ENCODE measurements at regions not wholly inside any gene's neighbourhood (a gene's known extent, or its start where the extent isn't known, plus 50 kb on each side); places are given as distances from the start of the nearest gene placed in this dataset.
"Not testable (repeated sequence)": the region's sequence is repeated elsewhere in the genome, so short reads cannot be mapped to it uniquely, and the experiment has no call there.

DNA sequence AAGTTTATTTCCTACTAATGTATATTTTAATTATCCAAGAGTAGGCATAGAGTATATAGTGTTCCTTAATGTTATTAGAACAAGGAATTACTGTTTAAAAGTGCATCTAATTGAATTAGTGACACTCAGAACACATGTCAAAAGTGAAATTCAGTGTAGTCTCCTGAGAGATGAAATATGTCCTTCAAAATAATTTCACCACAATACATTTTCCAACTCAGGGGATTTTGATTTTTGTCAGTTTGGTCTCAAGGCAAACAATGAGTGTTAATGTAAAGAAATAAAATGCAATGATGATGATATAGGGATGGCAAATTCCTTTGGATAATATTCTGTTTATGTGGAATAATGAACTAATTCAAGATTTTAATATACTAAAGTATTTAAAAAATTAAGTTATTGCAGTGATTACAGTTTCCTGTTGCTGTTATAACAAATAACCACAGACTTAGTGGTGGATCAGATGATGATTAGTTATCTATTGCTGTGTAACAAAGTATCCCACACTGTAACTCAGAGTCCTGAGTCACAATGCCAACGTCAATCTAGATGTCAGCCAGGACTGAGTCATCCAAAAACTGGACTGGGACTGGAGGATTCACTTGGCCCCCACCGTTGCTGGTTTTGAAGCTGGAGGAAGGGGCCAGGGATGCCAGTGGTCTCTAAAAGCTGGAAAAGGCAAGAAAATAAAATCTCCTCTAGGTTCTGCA, 148.0 kb upstream of the SLC7A11 start:
- POLR2A ChIA-PET = no interaction called here
- DNase-seq (no peak), ATAC-seq (no peak)
- CTCF ChIA-PET = no interaction called here
- H3K4me1 Mint-ChIP-seq = no peaks in the 10 kb centered on the region
- H3K9me3 Mint-ChIP-seq (ENCODE audit: low read depth) = no peaks in the 10 kb centered on the region
- intact Hi-C loops (cut with DNase I, micrococcal nuclease) = no loop called here
- H3K27me3 Mint-ChIP-seq = no peaks in the 10 kb centered on the region
- H3K4me3 Mint-ChIP-seq = no peak overlapping the region
- H3K27ac Mint-ChIP-seq = no peak overlapping the region
- H3K36me3 Mint-ChIP-seq (ENCODE audit: low read depth) = no peaks in the 10 kb centered on the region

DNA sequence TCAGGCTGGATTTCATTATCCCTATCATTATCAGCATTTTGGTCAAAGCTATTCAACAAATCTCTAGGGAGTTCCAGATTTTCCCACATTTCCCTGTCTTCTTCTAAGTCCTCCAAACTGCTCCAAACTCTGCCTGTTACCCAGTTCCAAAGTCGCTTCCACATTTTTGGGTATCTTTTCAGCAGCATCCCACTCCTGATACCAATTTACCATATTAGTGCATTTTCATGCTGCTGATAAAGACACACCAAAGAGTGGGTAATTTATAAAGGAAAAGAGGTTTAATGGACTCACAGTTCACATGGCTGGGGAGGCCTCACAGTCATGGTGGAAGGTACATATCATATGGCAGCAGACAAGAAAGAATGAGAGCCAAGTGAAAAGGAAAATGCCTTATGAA, 132.8 kb upstream of the SLC7A11 start:
- H3K4me1 Mint-ChIP-seq = no peaks in the 10 kb centered on the region
- no peak overlapping the region for H3K27ac Mint-ChIP-seq
- no peak for DNase-seq
- no peak overlapping the region for H3K4me3 Mint-ChIP-seq
- no peak for ATAC-seq
- H3K36me3 Mint-ChIP-seq (ENCODE audit: low read depth) = no peaks in the 10 kb centered on the region
- ChIA-PET POLR2A (no interaction called here), CTCF (no interaction called here)
- H3K9me3 Mint-ChIP-seq (ENCODE audit: low read depth) = peaks cover 15% of the 10 kb centered on the region
- intact Hi-C loops (cut with DNase I, micrococcal nuclease) = no loop called here
- no peaks in the 10 kb centered on the region for H3K27me3 Mint-ChIP-seq

DNA sequence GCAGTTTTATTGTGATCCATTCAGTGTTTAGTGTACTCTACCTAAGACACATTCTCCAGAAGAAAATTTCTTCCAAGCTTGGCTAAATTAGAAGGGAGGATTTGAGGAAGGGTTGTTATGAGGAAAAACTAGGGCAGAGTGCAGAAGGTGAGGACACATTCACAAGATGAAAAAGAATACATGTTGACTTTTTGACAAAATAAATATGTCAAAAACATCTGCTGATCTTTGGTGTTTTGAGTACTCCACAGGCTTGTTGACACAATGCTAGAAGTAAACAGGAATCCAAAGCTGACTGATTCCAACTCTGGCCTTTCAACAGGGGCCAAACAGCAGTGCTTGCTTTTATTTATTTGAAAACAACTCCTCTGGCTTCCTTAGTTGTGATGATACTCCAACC, 125.8 kb upstream of the SLC7A11 start:
- intact Hi-C loops (cut with DNase I, micrococcal nuclease) = no loop called here
- ATAC-seq = no peak
- POLR2A ChIA-PET = no interaction called here
- Mint-ChIP-seq H3K4me3 (no peak overlapping the region), H3K27me3 (peaks cover 2% of the 10 kb centered on the region), H3K27ac (no peak overlapping the region), H3K4me1 (no peaks in the 10 kb centered on the region), H3K9me3 (ENCODE audit: low read depth) (no peaks in the 10 kb centered on the region), H3K36me3 (ENCODE audit: low read depth) (no peaks in the 10 kb centered on the region)
- CTCF ChIA-PET = interaction anchor here (0.7 kb wide), 1 partner anchor 356 kb away, joined by 4 read pairs; no protein-coding TSS in a partner anchor
- no peak for DNase-seq

DNA sequence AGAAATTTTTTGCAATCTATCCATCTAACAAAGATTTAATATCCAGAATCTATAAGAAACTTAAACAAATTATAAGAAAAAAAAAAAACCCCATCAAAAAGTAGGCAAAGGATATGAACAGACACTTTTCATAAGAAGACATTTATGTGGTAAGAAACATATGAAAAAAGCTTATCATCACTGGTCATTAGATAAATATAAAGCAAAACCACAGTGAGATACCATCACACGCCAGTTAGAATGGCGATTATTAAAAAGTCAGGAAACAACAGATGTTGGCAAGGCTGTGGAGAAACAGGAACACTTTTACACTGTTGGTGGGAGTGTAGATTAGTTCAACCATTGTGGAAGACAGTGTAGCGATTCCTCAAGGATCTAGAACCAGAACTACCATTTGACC, 110.3 kb upstream of the SLC7A11 start:
- H3K27ac Mint-ChIP-seq; H3K36me3 Mint-ChIP-seq (ENCODE audit: low read depth); CTCF ChIA-PET; H3K27me3 Mint-ChIP-seq; H3K9me3 Mint-ChIP-seq (ENCODE audit: low read depth); intact Hi-C loops (cut with DNase I, micrococcal nuclease); H3K4me3 Mint-ChIP-seq; POLR2A ChIA-PET; ATAC-seq; DNase-seq; H3K4me1 Mint-ChIP-seq: not testable (repeated sequence)

DNA sequence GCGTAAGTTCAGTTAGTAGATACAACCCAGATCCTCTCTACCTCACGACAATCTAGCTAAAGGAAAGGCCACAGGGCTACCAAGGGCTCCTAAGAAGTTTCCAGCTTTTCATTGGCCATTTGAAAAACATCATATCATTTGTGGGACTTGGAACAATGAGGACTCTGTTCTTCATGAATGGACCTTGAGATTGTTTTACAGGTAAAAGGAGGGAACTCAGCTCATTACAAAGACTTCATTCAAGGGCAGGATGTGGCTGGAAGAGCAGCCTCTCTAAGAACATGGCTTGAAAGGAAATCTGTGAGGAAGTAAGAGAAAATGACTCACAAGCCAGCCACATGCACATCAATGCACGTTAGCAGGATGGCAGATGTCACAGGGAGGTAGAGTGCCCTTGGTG, 105.9 kb upstream of the SLC7A11 start:
- H3K4me1 Mint-ChIP-seq = no peaks in the 10 kb centered on the region
- H3K36me3 Mint-ChIP-seq (ENCODE audit: low read depth) = no peaks in the 10 kb centered on the region
- ChIA-PET POLR2A (no interaction called here), CTCF (no interaction called here)
- H3K4me3 Mint-ChIP-seq = no peak overlapping the region
- DNase-seq = no peak
- intact Hi-C loops (cut with DNase I, micrococcal nuclease) = no loop called here
- no peaks in the 10 kb centered on the region for H3K9me3 Mint-ChIP-seq (ENCODE audit: low read depth)
- ATAC-seq = no peak
- no peaks in the 10 kb centered on the region for H3K27me3 Mint-ChIP-seq
- no peak overlapping the region for H3K27ac Mint-ChIP-seq

DNA sequence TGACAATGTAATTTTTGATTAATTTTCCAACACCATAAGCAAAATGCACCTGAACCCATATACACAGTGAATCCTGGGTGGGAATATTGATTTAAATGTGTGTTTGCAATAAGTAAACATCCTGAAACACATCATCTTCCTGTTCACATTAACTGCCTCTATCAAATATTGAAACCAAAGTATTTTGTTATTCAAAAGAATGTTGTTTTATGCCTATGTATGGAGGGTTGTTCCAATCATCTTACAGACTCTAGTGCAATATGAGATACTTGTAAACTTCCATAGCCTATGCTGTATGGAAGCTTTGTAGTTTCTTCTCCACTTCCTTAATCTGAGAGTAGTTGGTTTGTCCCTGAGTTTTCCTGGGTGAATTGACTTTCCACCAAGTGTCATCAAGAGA, 105.4 kb upstream of the SLC7A11 start:
- Mint-ChIP-seq H3K4me1 (no peaks in the 10 kb centered on the region), H3K4me3 (no peak overlapping the region), H3K36me3 (ENCODE audit: low read depth) (no peaks in the 10 kb centered on the region), H3K27ac (no peak overlapping the region), H3K9me3 (ENCODE audit: low read depth) (no peaks in the 10 kb centered on the region), H3K27me3 (no peaks in the 10 kb centered on the region)
- POLR2A ChIA-PET = no interaction called here
- intact Hi-C loops (cut with DNase I, micrococcal nuclease) = no loop called here
- DNase-seq = no peak
- CTCF ChIA-PET = no interaction called here
- ATAC-seq = no peak

DNA sequence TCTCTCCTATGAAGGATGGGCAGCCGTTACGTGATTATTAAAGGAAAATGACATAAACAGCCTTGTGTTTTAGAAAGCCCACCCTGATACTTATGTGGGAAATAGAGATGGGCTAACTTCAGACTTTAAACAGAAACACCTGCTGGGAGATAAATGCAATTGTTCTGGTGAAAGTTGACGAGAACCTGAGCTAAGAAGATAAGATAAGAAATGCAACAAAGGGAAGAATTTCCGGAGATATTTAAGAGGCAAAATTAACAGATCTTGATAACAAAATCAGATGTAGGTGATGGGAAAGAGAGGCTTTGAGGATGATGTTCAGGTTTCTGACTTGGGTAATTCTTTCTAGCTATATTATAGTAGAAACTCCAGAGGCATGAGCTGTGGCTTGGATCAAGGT, 102.7 kb upstream of the SLC7A11 start:
- POLR2A ChIA-PET = no interaction called here
- no peaks in the 10 kb centered on the region for H3K27me3 Mint-ChIP-seq

DNA sequence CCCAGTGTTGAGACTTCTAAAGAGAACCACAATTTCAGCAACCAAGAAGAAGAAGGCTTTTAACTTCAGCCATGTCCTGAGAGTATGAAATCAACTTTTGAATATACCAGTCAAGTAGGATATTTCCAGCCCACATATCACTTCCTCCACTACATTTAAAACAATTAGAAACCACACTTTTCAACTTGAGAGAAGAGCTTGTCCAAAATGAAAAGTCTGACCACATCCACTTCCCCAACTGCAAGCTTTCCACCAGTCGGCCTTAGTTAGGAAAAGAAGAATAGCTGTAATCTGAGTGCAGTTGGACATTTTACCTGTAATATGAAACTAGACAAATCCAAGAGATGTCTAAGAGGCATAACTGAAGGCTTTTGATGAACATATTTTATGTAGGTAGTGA, 101.9 kb upstream of the SLC7A11 start:
- Mint-ChIP-seq H3K9me3 (ENCODE audit: low read depth) (no peaks in the 10 kb centered on the region), H3K27ac (no peak overlapping the region), H3K4me3 (no peak overlapping the region), H3K36me3 (ENCODE audit: low read depth) (no peaks in the 10 kb centered on the region), H3K27me3 (no peaks in the 10 kb centered on the region), H3K4me1 (peaks cover 3% of the 10 kb centered on the region)
- POLR2A ChIA-PET = no interaction called here
- CTCF ChIA-PET = no interaction called here
- no peak for ATAC-seq
- DNase-seq = no peak
- intact Hi-C loops (cut with DNase I, micrococcal nuclease) = no loop called here

More for the DNA sequence above, 102.7 kb upstream of the SLC7A11 start:
- no peak overlapping the region for H3K4me3 Mint-ChIP-seq
- peaks cover 3% of the 10 kb centered on the region for H3K4me1 Mint-ChIP-seq
- ATAC-seq (no peak), DNase-seq (no peak)
- CTCF ChIA-PET = no interaction called here
- no peaks in the 10 kb centered on the region for H3K36me3 Mint-ChIP-seq (ENCODE audit: low read depth)
- intact Hi-C loops (cut with DNase I, micrococcal nuclease) = no loop called here
- H3K9me3 Mint-ChIP-seq (ENCODE audit: low read depth) = no peaks in the 10 kb centered on the region
- no peak overlapping the region for H3K27ac Mint-ChIP-seq

DNA sequence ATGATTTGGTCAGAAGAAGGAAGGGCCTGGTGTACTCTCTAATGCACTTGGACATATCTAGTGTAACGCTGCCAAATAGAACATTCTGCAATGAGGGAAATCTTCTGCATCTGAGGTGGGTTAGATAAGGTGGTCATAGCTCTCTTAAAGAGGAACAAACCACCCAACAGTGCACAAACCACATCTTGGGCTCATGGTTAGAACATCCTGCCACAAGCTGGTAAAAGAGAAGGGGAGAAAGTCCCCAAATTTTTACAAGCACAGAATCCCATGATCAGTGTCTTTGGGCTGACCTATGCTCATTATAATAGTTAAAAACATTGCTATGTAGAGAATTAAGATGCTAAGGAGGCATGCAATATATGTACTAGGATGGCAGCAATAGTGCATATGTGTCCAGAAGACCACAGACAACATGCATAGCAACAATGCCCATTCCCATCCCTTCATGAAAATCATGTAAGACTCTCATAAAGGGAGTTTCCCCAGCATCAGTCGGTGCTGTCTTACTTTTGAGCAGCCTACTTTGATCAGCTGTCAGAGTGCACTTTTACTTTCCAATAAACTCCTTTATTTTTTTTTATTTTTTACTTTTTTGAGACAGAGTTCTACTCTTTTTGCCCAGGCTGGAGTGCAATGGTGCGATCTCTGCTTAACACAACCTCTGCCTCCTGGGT, 99.7 kb upstream of the SLC7A11 start:
- intact Hi-C loops (cut with DNase I, micrococcal nuclease) = no loop called here
- DNase-seq (no peak), ATAC-seq (no peak)
- H3K4me3 Mint-ChIP-seq = no peak overlapping the region
- CTCF ChIA-PET = no interaction called here
- no peaks in the 10 kb centered on the region for H3K36me3 Mint-ChIP-seq (ENCODE audit: low read depth)
- no peaks in the 10 kb centered on the region for H3K27me3 Mint-ChIP-seq
- H3K9me3 Mint-ChIP-seq (ENCODE audit: low read depth) = no peaks in the 10 kb centered on the region
- POLR2A ChIA-PET = no interaction called here
- H3K27ac Mint-ChIP-seq = no peak overlapping the region
- peaks cover 3% of the 10 kb centered on the region for H3K4me1 Mint-ChIP-seq

DNA sequence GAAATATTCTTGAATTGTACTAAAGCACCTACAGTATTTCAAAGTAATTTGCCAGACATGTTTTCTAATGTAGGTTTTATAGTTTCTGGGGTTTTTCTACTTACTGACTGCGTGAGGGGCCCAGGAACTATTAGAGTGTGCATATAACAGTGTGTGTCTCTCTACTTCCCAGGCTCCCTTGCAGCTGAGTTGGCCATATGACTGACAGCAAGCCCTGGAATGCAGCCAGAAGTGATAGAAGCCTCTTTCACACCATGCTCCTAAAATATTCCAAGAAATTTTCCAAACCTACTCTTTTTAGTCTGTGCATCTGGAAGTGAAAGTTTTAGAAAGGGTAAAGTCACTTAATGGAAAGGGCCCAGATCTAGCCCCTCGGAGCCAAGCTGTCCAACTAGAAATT, 96.7 kb upstream of the SLC7A11 start:
- no peaks in the 10 kb centered on the region for H3K9me3 Mint-ChIP-seq (ENCODE audit: low read depth)
- no peaks in the 10 kb centered on the region for H3K27me3 Mint-ChIP-seq
- no peak for DNase-seq
- ATAC-seq = no peak
- no peak overlapping the region for H3K27ac Mint-ChIP-seq
- no peaks in the 10 kb centered on the region for H3K36me3 Mint-ChIP-seq (ENCODE audit: low read depth)
- ChIA-PET POLR2A (no interaction called here), CTCF (no interaction called here)
- intact Hi-C loops (cut with DNase I, micrococcal nuclease) = no loop called here
- peaks cover 3% of the 10 kb centered on the region for H3K4me1 Mint-ChIP-seq
- H3K4me3 Mint-ChIP-seq = no peak overlapping the region

DNA sequence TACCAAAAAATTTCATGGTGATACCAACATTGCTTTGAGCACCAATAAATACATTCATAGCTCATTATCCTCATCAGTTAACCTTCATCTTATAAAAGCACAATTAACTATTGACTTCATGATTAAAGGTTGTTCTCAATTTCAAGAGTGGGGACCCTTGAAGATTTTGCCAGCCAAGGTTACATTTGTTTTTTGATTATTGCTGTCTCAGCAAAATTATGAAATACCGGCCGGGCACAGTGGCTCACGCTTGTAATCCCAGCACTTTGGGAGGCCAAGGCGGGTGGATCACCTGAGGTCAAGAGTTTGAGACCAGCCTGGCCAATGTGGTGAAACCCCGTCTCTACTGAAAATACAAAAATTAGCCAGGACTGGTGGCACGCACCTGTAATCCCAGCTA, 96.1 kb upstream of the SLC7A11 start:
- ATAC-seq; intact Hi-C loops (cut with DNase I, micrococcal nuclease); H3K9me3 Mint-ChIP-seq (ENCODE audit: low read depth); H3K4me3 Mint-ChIP-seq; H3K36me3 Mint-ChIP-seq (ENCODE audit: low read depth); H3K4me1 Mint-ChIP-seq; H3K27ac Mint-ChIP-seq; CTCF ChIA-PET; H3K27me3 Mint-ChIP-seq; DNase-seq; POLR2A ChIA-PET: not testable (repeated sequence)

DNA sequence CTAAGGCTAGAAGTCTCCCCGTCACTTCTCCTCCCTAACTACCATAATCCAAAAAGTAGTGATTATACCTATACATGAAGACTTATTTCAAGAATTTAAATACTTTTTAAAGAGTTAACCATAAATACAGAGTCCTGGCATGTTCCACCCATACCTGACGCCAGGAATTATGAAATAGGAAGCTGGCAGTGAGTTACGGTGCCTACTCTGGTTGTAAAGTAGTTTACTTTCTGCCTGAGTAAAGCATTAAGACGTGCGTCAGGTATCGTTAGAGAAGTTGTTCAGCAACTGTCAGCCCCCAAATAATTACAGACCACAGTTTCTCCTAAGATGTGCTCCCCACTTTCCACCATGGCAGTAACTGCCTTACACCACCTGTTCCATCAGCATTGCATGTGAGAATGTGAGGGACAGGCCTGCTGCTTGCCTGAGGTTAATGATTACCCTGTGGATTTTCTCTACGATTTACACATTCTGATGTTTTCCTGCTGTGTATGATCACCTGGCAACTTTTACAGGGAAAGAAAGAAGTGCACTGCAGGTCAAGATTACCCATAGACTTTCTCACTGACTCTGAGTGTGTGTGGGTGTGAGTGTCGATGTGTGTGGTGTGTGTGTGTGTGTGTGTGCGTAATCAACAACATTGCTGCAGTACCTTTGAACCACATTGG, 92.3 kb upstream of the SLC7A11 start:
- H3K27ac Mint-ChIP-seq = no peak overlapping the region
- POLR2A ChIA-PET = no interaction called here
- H3K9me3 Mint-ChIP-seq (ENCODE audit: low read depth) = peaks cover 8% of the 10 kb centered on the region
- no peaks in the 10 kb centered on the region for H3K36me3 Mint-ChIP-seq (ENCODE audit: low read depth)
- no peaks in the 10 kb centered on the region for H3K4me1 Mint-ChIP-seq
- H3K27me3 Mint-ChIP-seq = no peaks in the 10 kb centered on the region
- no peak for DNase-seq
- CTCF ChIA-PET = no interaction called here
- ATAC-seq = no peak
- intact Hi-C loops (cut with DNase I, micrococcal nuclease) = no loop called here
- no peak overlapping the region for H3K4me3 Mint-ChIP-seq
